ENCODE measurements at regions not wholly inside any gene's neighbourhood (a gene's known extent, or its start where the extent isn't known, plus 50 kb on each side); places are given as distances from the start of the nearest gene placed in this dataset.

- TF ChIP-seq ZNF274 (IDR thresholded peaks at IDR 0.05; ENCODE audit: low read depth, low read length) = no peak
- TF ChIP-seq SUZ12 (IDR thresholded peaks at IDR 0.05; ENCODE audit: extremely low read depth, insufficient read depth, insufficient read length) = no peak
- no peak for TF ChIP-seq YY1 (IDR thresholded peaks at IDR 0.05; ENCODE audit: insufficient read depth, insufficient read length)
Observed at GRCh38 chr5:51712201-51712600, 329.0 kb downstream of the ISL1 start.
